NCI-H526 treated with DMSO at 0.1 percent for 48 hours (cell line): ENCODE measurements at regions not wholly inside any gene's neighbourhood (a gene's known extent, or its start where the extent isn't known, plus 50 kb on each side); places are given as distances from the start of the nearest gene placed in this dataset.
"Not testable (repeated sequence)": the region's sequence is repeated elsewhere in the genome, so short reads cannot be mapped to it uniquely, and the experiment has no call there.

Experiments used
- DNase-seq: peaks from one replicate; lab custom pipeline; 2025; lab: John Stamatoyannopoulos, UW

GRCh38 chr2:42998721-42999120 is 206.3 kb upstream of the HAAO start:
- DNase-seq, result no peak

GRCh38 chr2:42996528-42996927 is 204.1 kb upstream of the HAAO start:
- no peak for DNase-seq

- no peak for DNase-seq
These were observed 203.5 kb upstream of the HAAO start for GRCh38 chr2:42995752-42996422.

GRCh38 chr2:42989283-42990081 is 197.1 kb upstream of the HAAO start:
- not testable (repeated sequence) for DNase-seq

- DNase-seq, result not testable (repeated sequence)
These were observed 195.7 kb upstream of the HAAO start for GRCh38 chr2:42988055-42988454.

GRCh38 chr2:42987112-42987922 is 194.9 kb upstream of the HAAO start:
- no peak for DNase-seq

- DNase-seq, result no peak
These were observed 192.2 kb upstream of the HAAO start for GRCh38 chr2:42984617-42985016.

- no peak for DNase-seq
These were observed 191.7 kb upstream of the HAAO start for GRCh38 chr2:42984081-42984480.

GRCh38 chr2:42980764-42981416 is 188.5 kb upstream of the HAAO start:
- no peak for DNase-seq

GRCh38 chr2:42979870-42980763 is 187.7 kb upstream of the HAAO start:
- DNase-seq, result no peak

- DNase-seq, result no peak
These were observed 187.1 kb upstream of the HAAO start for GRCh38 chr2:42979416-42979869.

- DNase-seq, result no peak
These were observed 186.6 kb upstream of the HAAO start for GRCh38 chr2:42978887-42979415.

- DNase-seq, result no peak
These were observed 185.9 kb upstream of the HAAO start for GRCh38 chr2:42978175-42978886.

- no peak for DNase-seq
These were observed 185.1 kb upstream of the HAAO start for GRCh38 chr2:42977270-42978174.

GRCh38 chr2:42976351-42976750 is 184.0 kb upstream of the HAAO start:
- no peak for DNase-seq

- peak; percentile 5 for DNase-seq
These were observed 182.6 kb upstream of the HAAO start for GRCh38 chr2:42974721-42975717.

- no peak for DNase-seq
These were observed 181.9 kb upstream of the HAAO start for GRCh38 chr2:42974169-42974720.
